Mucosa of gallbladder (tissue), 1 donor: ENCODE measurements at regions not wholly inside any gene's neighbourhood (a gene's known extent, or its start where the extent isn't known, plus 50 kb on each side); places are given as distances from the start of the nearest gene placed in this dataset.

Experiments
- DNase-seq: peaks from one replicate; pipeline ENCODE4 v3.0.0-alpha.2; 2020; ENCODE audit warnings: low spot score
- donor health status: DM: no; HTN: no; CAD: no.

- DNase-seq: no peak
Observed at GRCh38 chr13:65036999-65037398, 2193.1 kb downstream of the PCDH9 start.

GRCh38 chr13:65035302-65035701 lies 2194.8 kb downstream of the PCDH9 start:
- no peak for DNase-seq

- DNase-seq: no peak
Observed at GRCh38 chr13:65034266-65034665, 2195.9 kb downstream of the PCDH9 start.

GRCh38 chr13:65032825-65033224 lies 2197.3 kb downstream of the PCDH9 start:
- no peak for DNase-seq

- DNase-seq: no peak
Observed at GRCh38 chr13:65028101-65028500, 2202.0 kb downstream of the PCDH9 start.

- DNase-seq: no peak
Observed at GRCh38 chr13:65026505-65026904, 2203.6 kb downstream of the PCDH9 start.

GRCh38 chr13:65011378-65011777 lies 2218.8 kb downstream of the PCDH9 start:
- DNase-seq: no peak

GRCh38 chr13:64997438-64997837 lies 2232.7 kb downstream of the PCDH9 start:
- no peak for DNase-seq

- no peak for DNase-seq
Observed at GRCh38 chr13:64993514-64994164, 2236.5 kb downstream of the PCDH9 start.

- no peak for DNase-seq
Observed at GRCh38 chr13:64992314-64992713, 2237.8 kb downstream of the PCDH9 start.

- DNase-seq: no peak
Observed at GRCh38 chr13:64985075-64985474, 2245.1 kb downstream of the PCDH9 start.

- DNase-seq: no peak
Observed at GRCh38 chr13:64962404-64962803, 2267.7 kb downstream of the PCDH9 start.

GRCh38 chr13:64959276-64959675 lies 2270.9 kb downstream of the PCDH9 start:
- no peak for DNase-seq

- no peak for DNase-seq
Observed at GRCh38 chr13:64958106-64958505, 2272.0 kb downstream of the PCDH9 start.

- no peak for DNase-seq
Observed at GRCh38 chr13:64938660-64939059, 2291.5 kb downstream of the PCDH9 start.

GRCh38 chr13:64937302-64937701 lies 2292.8 kb downstream of the PCDH9 start:
- no peak for DNase-seq

- DNase-seq: no peak
Observed at GRCh38 chr13:64936879-64937278, 2293.3 kb downstream of the PCDH9 start.

GRCh38 chr13:64935441-64935840 lies 2294.7 kb downstream of the PCDH9 start:
- DNase-seq: no peak

- no peak for DNase-seq
Observed at GRCh38 chr13:64934569-64935362, 2295.4 kb downstream of the PCDH9 start.

GRCh38 chr13:64930636-64931035 lies 2299.5 kb downstream of the PCDH9 start:
- DNase-seq: no peak

- no peak for DNase-seq
Observed at GRCh38 chr13:64928696-64929499, 2301.2 kb downstream of the PCDH9 start.

- DNase-seq: no peak
Observed at GRCh38 chr13:64925727-64926126, 2304.4 kb downstream of the PCDH9 start.

- DNase-seq: no peak
Observed at GRCh38 chr13:64925284-64925683, 2304.9 kb downstream of the PCDH9 start.
